ENCODE measurements at regions not wholly inside any gene's neighbourhood (a gene's known extent, or its start where the extent isn't known, plus 50 kb on each side); places are given as distances from the start of the nearest gene placed in this dataset.

DNA sequence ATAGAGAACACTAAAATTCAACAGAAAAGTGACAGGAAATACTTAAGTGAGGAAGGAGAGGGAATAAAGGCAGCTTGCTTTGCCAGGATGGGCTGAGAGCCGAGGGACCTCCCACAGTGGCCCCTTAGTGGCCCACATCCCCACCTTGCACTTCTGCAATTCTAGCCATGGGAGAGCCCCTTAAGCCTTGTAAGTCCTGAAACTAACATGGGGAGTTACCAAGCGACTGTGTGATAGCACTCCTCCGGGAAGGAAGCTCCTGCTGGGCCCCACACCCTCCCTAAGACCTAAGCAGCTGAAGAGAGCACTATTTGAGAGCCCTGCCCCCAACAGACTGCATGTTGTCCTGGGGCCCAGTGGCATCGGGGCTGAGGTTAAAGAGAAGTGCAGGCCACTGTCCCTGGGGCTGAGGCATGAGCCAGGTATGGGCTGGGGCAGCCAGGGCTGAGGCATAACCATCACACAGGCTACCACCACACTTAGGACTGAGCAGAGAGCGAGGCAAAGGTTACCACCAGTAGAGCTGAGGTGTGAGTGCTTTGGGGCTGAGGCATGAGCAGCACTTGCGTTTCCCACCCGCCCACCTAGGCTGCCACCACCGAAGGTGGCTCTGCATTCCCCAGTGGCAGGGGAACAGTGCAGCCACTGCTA is 301.8 kb upstream of the TRPC7 start:
- H3K4me1 ChIP-seq (ENCODE audit: insufficient read depth, low read length) = no peaks in the 10 kb centered on the region
- no peaks in the 10 kb centered on the region for H4K20me1 ChIP-seq (ENCODE audit: insufficient read depth, low read length)
- no peak for TF ChIP-seq EZH2 (IDR thresholded peaks at IDR 0.05; ENCODE audit: borderline replicate concordance, low read depth, low read length, severe bottlenecking)
- no peaks in the 10 kb centered on the region for H3K36me3 ChIP-seq (ENCODE audit: insufficient read depth, low read length)
- no peak overlapping the region for H3K4me3 ChIP-seq (ENCODE audit: low read depth in 1 of 2, low read length in 2 of 2)
- no peaks in the 10 kb centered on the region for H3K27me3 ChIP-seq (ENCODE audit: insufficient read depth, low read length, poor library complexity)
- DNase-seq (no peak), ATAC-seq (ENCODE audit: insufficient read depth, low read depth) (no peak)
- no peak overlapping the region for H3K27ac ChIP-seq (ENCODE audit: low read length)
- H2AFZ ChIP-seq (ENCODE audit: low read depth, low read length) = no peak overlapping the region
- no peak overlapping the region for H3K4me2 ChIP-seq (ENCODE audit: insufficient read depth, low read length)
- H3K9ac ChIP-seq (ENCODE audit: low read depth, low read length) = no peak overlapping the region
- H3K79me2 ChIP-seq (ENCODE audit: insufficient read depth, low read length) = no peaks in the 10 kb centered on the region
- H3K9me3 ChIP-seq (ENCODE audit: insufficient read depth, low read length, severe bottlenecking) = no peaks in the 10 kb centered on the region

DNA sequence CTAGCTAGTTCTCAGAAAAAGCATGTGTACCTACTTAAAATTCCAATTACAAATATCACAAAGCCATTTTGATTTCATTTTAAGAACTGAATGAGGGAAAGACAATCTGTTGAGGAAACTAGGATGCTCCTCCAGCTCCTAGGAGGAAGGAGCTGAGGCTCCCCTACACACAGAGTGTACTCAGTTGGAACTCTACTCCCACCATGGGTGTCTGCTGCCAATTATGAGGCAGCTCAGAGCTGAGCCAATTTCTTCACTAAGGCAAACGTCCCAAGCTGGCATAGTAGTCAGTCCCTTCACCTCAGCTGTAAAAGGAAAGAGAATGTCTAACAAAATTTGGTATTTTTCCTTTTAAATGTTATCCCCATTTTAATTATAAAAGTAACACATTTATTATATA is 300.0 kb upstream of the TRPC7 start:
- Histone ChIP-seq H4K20me1 (ENCODE audit: insufficient read depth, low read length) (no peaks in the 10 kb centered on the region), H2AFZ (ENCODE audit: low read depth, low read length) (no peak overlapping the region), H3K79me2 (ENCODE audit: insufficient read depth, low read length) (no peaks in the 10 kb centered on the region), H3K9ac (ENCODE audit: low read depth, low read length) (no peak overlapping the region), H3K4me3 (ENCODE audit: low read depth in 1 of 2, low read length in 2 of 2) (no peak overlapping the region), H3K4me2 (ENCODE audit: insufficient read depth, low read length) (no peak overlapping the region), H3K27ac (ENCODE audit: low read length) (no peak overlapping the region), H3K27me3 (ENCODE audit: insufficient read depth, low read length, poor library complexity) (no peaks in the 10 kb centered on the region), H3K9me3 (ENCODE audit: insufficient read depth, low read length, severe bottlenecking) (no peaks in the 10 kb centered on the region), H3K36me3 (ENCODE audit: insufficient read depth, low read length) (no peaks in the 10 kb centered on the region), H3K4me1 (ENCODE audit: insufficient read depth, low read length) (no peaks in the 10 kb centered on the region)
- DNase-seq (no peak), ATAC-seq (ENCODE audit: insufficient read depth, low read depth) (no peak)
- TF ChIP-seq, protein P1, sequence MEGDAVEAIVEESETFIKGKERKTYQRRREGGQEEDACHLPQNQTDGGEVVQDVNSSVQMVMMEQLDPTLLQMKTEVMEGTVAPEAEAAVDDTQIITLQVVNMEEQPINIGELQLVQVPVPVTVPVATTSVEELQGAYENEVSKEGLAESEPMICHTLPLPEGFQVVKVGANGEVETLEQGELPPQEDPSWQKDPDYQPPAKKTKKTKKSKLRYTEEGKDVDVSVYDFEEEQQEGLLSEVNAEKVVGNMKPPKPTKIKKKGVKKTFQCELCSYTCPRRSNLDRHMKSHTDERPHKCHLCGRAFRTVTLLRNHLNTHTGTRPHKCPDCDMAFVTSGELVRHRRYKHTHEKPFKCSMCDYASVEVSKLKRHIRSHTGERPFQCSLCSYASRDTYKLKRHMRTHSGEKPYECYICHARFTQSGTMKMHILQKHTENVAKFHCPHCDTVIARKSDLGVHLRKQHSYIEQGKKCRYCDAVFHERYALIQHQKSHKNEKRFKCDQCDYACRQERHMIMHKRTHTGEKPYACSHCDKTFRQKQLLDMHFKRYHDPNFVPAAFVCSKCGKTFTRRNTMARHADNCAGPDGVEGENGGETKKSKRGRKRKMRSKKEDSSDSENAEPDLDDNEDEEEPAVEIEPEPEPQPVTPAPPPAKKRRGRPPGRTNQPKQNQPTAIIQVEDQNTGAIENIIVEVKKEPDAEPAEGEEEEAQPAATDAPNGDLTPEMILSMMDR (IDR thresholded peaks at IDR 0.05; ENCODE audit: borderline replicate concordance, extremely low read depth, low read length, poor library complexity, severe bottlenecking) = no peak
- no peak for TF ChIP-seq EZH2 (IDR thresholded peaks at IDR 0.05; ENCODE audit: borderline replicate concordance, low read depth, low read length, severe bottlenecking)

DNA sequence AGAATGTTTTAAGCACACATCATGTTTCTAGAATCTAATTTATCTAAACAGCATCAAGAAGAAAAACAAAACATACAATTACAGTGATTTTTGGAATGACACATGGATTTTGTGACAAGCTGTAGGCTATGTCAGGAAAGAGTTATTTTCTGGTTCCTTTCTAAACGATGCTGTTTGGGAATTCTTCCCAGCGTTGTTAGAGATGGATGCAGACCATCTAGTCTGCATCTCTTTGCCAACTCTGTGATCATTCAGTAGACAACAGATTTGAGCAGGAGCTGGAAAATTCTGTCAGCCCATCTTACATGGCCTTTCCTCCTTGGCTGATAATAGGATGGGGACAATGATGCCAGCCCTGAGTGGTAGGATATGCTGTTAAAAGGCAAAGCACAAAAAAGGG is 295.7 kb upstream of the TRPC7 start:
- Histone ChIP-seq H3K9ac (ENCODE audit: low read depth, low read length) (no peak overlapping the region), H3K4me2 (ENCODE audit: insufficient read depth, low read length) (no peak overlapping the region)

DNA sequence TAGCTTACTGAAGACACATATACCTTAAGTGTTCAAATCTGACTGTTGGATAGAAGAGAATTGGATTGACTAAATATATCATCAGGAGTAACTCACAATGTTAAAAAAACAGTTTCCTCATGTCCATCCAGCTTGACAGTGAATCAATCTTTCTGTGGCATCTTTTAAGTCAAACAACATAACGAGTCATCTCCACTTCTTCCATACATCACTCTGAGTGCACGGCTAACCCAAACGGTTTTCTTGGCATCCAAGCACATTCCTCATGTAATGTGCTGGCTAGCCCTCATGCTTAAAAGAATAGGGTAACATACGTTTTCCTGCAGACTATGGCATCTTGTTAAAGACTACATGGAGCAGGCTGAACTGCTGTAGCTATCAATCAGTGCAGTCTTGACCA is 291.5 kb upstream of the TRPC7 start:
- no peak for ATAC-seq (ENCODE audit: insufficient read depth, low read depth)
- TF ChIP-seq, protein P1 (IDR thresholded peaks at IDR 0.05; ENCODE audit: borderline replicate concordance, extremely low read depth, low read length, poor library complexity, severe bottlenecking) = no peak
- TF ChIP-seq EZH2 (IDR thresholded peaks at IDR 0.05; ENCODE audit: borderline replicate concordance, low read depth, low read length, severe bottlenecking) = no peak
- Histone ChIP-seq H3K36me3 (ENCODE audit: insufficient read depth, low read length) (no peaks in the 10 kb centered on the region), H3K9me3 (ENCODE audit: insufficient read depth, low read length, severe bottlenecking) (no peaks in the 10 kb centered on the region), H3K4me2 (ENCODE audit: insufficient read depth, low read length) (no peak overlapping the region), H3K79me2 (ENCODE audit: insufficient read depth, low read length) (no peaks in the 10 kb centered on the region), H2AFZ (ENCODE audit: low read depth, low read length) (no peak overlapping the region), H3K27ac (ENCODE audit: low read length) (no peak overlapping the region), H3K4me1 (ENCODE audit: insufficient read depth, low read length) (no peaks in the 10 kb centered on the region), H3K9ac (ENCODE audit: low read depth, low read length) (no peak overlapping the region), H4K20me1 (ENCODE audit: insufficient read depth, low read length) (no peaks in the 10 kb centered on the region), H3K4me3 (ENCODE audit: low read depth in 1 of 2, low read length in 2 of 2) (no peak overlapping the region), H3K27me3 (ENCODE audit: insufficient read depth, low read length, poor library complexity) (no peaks in the 10 kb centered on the region)
- DNase-seq = no peak

More for the DNA sequence above, 295.7 kb upstream of the TRPC7 start:
- Histone ChIP-seq H3K9me3 (ENCODE audit: insufficient read depth, low read length, severe bottlenecking) (no peaks in the 10 kb centered on the region), H3K27me3 (ENCODE audit: insufficient read depth, low read length, poor library complexity) (no peaks in the 10 kb centered on the region), H2AFZ (ENCODE audit: low read depth, low read length) (no peak overlapping the region), H3K79me2 (ENCODE audit: insufficient read depth, low read length) (no peaks in the 10 kb centered on the region), H3K4me3 (ENCODE audit: low read depth in 1 of 2, low read length in 2 of 2) (no peak overlapping the region), H3K36me3 (ENCODE audit: insufficient read depth, low read length) (no peaks in the 10 kb centered on the region), H3K4me1 (ENCODE audit: insufficient read depth, low read length) (no peaks in the 10 kb centered on the region), H3K27ac (ENCODE audit: low read length) (no peak overlapping the region), H4K20me1 (ENCODE audit: insufficient read depth, low read length) (no peaks in the 10 kb centered on the region)
- TF ChIP-seq EZH2 (IDR thresholded peaks at IDR 0.05; ENCODE audit: borderline replicate concordance, low read depth, low read length, severe bottlenecking) = no peak
- TF ChIP-seq, protein P1 (IDR thresholded peaks at IDR 0.05; ENCODE audit: borderline replicate concordance, extremely low read depth, low read length, poor library complexity, severe bottlenecking) = no peak
- ATAC-seq (ENCODE audit: insufficient read depth, low read depth) (no peak), DNase-seq (no peak)

Data from DND-41 (cell line).